T-helper 2 cell treated with Interferon-gamma antibody and Interleukin-4, amounts not matched to agents 5 μg/mL and 100 μg/mL, for 36 hours (primary cell): ENCODE measurements at regions not wholly inside any gene's neighbourhood (a gene's known extent, or its start where the extent isn't known, plus 50 kb on each side); places are given as distances from the start of the nearest gene placed in this dataset.

Experiments
- DNase-seq: peaks from one replicate; pipeline ENCODE4 v3.0.0; 2021; ENCODE audit warnings: low spot score
- H3K27ac Mint-ChIP-seq: one replicate; pipeline ENCODE4 v1.8.0; 2021; ENCODE audit warnings: mild to moderate bottlenecking, mixed read lengths
- H3K27me3 Mint-ChIP-seq: one replicate; pipeline ENCODE4 v1.8.0; 2021; ENCODE audit warnings: low read depth, mixed read lengths
- H3K36me3 Mint-ChIP-seq: one replicate; pipeline ENCODE4 v1.8.0; 2021; ENCODE audit warnings: low read depth, mixed read lengths
- H3K4me1 Mint-ChIP-seq: one replicate; pipeline ENCODE4 v1.8.0; 2021; ENCODE audit warnings: low read depth, mixed read lengths
- H3K4me3 Mint-ChIP-seq: one replicate; pipeline ENCODE4 v1.8.0; 2022; ENCODE audit warnings: mild to moderate bottlenecking, moderate library complexity, mixed read lengths
- H3K9me3 Mint-ChIP-seq: one replicate; pipeline ENCODE4 v1.8.0; 2021; ENCODE audit warnings: mixed read lengths

- Mint-ChIP-seq H3K4me3 (no peak overlapping the region), H3K27me3 (no peaks in the 10 kb centered on the region), H3K27ac (no peak overlapping the region), H3K36me3 (no peaks in the 10 kb centered on the region), H3K9me3 (peaks cover 18% of the 10 kb centered on the region), H3K4me1 (no peaks in the 10 kb centered on the region)
- no peak for DNase-seq
Measured at GRCh38 chr2:79453918-79454317, 58.9 kb upstream of the CTNNA2 start.

GRCh38 chr2:79452651-79453050, 60.2 kb upstream of the CTNNA2 start:
- no peak overlapping the region for H3K4me3 Mint-ChIP-seq
- peaks cover 24% of the 10 kb centered on the region for H3K9me3 Mint-ChIP-seq
- no peaks in the 10 kb centered on the region for H3K27me3 Mint-ChIP-seq
- H3K27ac Mint-ChIP-seq: no peak overlapping the region
- DNase-seq: no peak
- H3K4me1 Mint-ChIP-seq: no peaks in the 10 kb centered on the region
- no peaks in the 10 kb centered on the region for H3K36me3 Mint-ChIP-seq

GRCh38 chr2:79447463-79447862, 65.4 kb upstream of the CTNNA2 start:
- H3K27me3 Mint-ChIP-seq: no peaks in the 10 kb centered on the region
- H3K4me1 Mint-ChIP-seq: no peaks in the 10 kb centered on the region
- no peak overlapping the region for H3K4me3 Mint-ChIP-seq
- no peaks in the 10 kb centered on the region for H3K36me3 Mint-ChIP-seq
- no peak for DNase-seq
- peaks cover 19% of the 10 kb centered on the region for H3K9me3 Mint-ChIP-seq
- H3K27ac Mint-ChIP-seq: no peak overlapping the region

GRCh38 chr2:79446313-79446712, 66.5 kb upstream of the CTNNA2 start:
- Mint-ChIP-seq H3K36me3 (no peaks in the 10 kb centered on the region), H3K4me3 (no peak overlapping the region), H3K27me3 (no peaks in the 10 kb centered on the region), H3K4me1 (no peaks in the 10 kb centered on the region), H3K9me3 (peaks cover 19% of the 10 kb centered on the region), H3K27ac (no peak overlapping the region)
- DNase-seq: no peak

GRCh38 chr2:79437433-79438267, 75.2 kb upstream of the CTNNA2 start:
- H3K27me3 Mint-ChIP-seq: no peaks in the 10 kb centered on the region
- H3K36me3 Mint-ChIP-seq: no peaks in the 10 kb centered on the region
- H3K9me3 Mint-ChIP-seq: peaks cover 13% of the 10 kb centered on the region
- no peak overlapping the region for H3K27ac Mint-ChIP-seq
- H3K4me1 Mint-ChIP-seq: no peaks in the 10 kb centered on the region
- H3K4me3 Mint-ChIP-seq: no peak overlapping the region
- DNase-seq: no peak

- Mint-ChIP-seq H3K27me3 (no peaks in the 10 kb centered on the region), H3K9me3 (peaks cover 13% of the 10 kb centered on the region), H3K27ac (no peak overlapping the region), H3K36me3 (no peaks in the 10 kb centered on the region), H3K4me3 (no peak overlapping the region), H3K4me1 (no peaks in the 10 kb centered on the region)
- DNase-seq: no peak
Measured at GRCh38 chr2:79434362-79434761, 78.5 kb upstream of the CTNNA2 start.

- no peak for DNase-seq
- H3K9me3 Mint-ChIP-seq: peaks cover 14% of the 10 kb centered on the region
- H3K27me3 Mint-ChIP-seq: no peaks in the 10 kb centered on the region
- no peaks in the 10 kb centered on the region for H3K4me1 Mint-ChIP-seq
- H3K4me3 Mint-ChIP-seq: no peak overlapping the region
- H3K36me3 Mint-ChIP-seq: no peaks in the 10 kb centered on the region
- no peak overlapping the region for H3K27ac Mint-ChIP-seq
Measured at GRCh38 chr2:79432731-79433146, 80.1 kb upstream of the CTNNA2 start.

- DNase-seq: no peak
- Mint-ChIP-seq H3K9me3 (peaks cover 16% of the 10 kb centered on the region), H3K4me1 (no peaks in the 10 kb centered on the region), H3K4me3 (no peak overlapping the region), H3K27me3 (no peaks in the 10 kb centered on the region), H3K36me3 (no peaks in the 10 kb centered on the region), H3K27ac (no peak overlapping the region)
Measured at GRCh38 chr2:79428745-79429144, 84.1 kb upstream of the CTNNA2 start.

- DNase-seq: no peak
- Mint-ChIP-seq H3K27me3 (no peaks in the 10 kb centered on the region), H3K4me1 (no peaks in the 10 kb centered on the region), H3K27ac (no peak overlapping the region), H3K9me3 (peaks cover 25% of the 10 kb centered on the region), H3K36me3 (no peaks in the 10 kb centered on the region), H3K4me3 (no peak overlapping the region)
Measured at GRCh38 chr2:79414690-79415089, 98.2 kb upstream of the CTNNA2 start.

- Mint-ChIP-seq H3K36me3 (no peaks in the 10 kb centered on the region), H3K27ac (no peak overlapping the region), H3K27me3 (no peaks in the 10 kb centered on the region), H3K4me1 (no peaks in the 10 kb centered on the region), H3K9me3 (peaks cover 28% of the 10 kb centered on the region), H3K4me3 (no peak overlapping the region)
- DNase-seq: no peak
Measured at GRCh38 chr2:79394485-79394859, 118.4 kb upstream of the CTNNA2 start.

- H3K36me3 Mint-ChIP-seq: no peaks in the 10 kb centered on the region
- peaks cover 28% of the 10 kb centered on the region for H3K9me3 Mint-ChIP-seq
- H3K27ac Mint-ChIP-seq: no peak overlapping the region
- no peak overlapping the region for H3K4me3 Mint-ChIP-seq
- DNase-seq: no peak
- H3K27me3 Mint-ChIP-seq: no peaks in the 10 kb centered on the region
- no peaks in the 10 kb centered on the region for H3K4me1 Mint-ChIP-seq
Measured at GRCh38 chr2:79393806-79394484, 118.9 kb upstream of the CTNNA2 start.

GRCh38 chr2:79393107-79393685, 119.7 kb upstream of the CTNNA2 start:
- no peak for DNase-seq
- Mint-ChIP-seq H3K36me3 (no peaks in the 10 kb centered on the region), H3K9me3 (peaks cover 28% of the 10 kb centered on the region), H3K27ac (no peak overlapping the region), H3K27me3 (no peaks in the 10 kb centered on the region), H3K4me1 (no peaks in the 10 kb centered on the region), H3K4me3 (no peak overlapping the region)

GRCh38 chr2:79389481-79389880, 123.4 kb upstream of the CTNNA2 start:
- Mint-ChIP-seq H3K27ac (no peak overlapping the region), H3K4me1 (no peaks in the 10 kb centered on the region), H3K27me3 (no peaks in the 10 kb centered on the region), H3K36me3 (no peaks in the 10 kb centered on the region), H3K9me3 (peaks cover 47% of the 10 kb centered on the region), H3K4me3 (no peak overlapping the region)
- DNase-seq: no peak

GRCh38 chr2:79388024-79388423, 124.8 kb upstream of the CTNNA2 start:
- H3K36me3 Mint-ChIP-seq: no peaks in the 10 kb centered on the region
- H3K9me3 Mint-ChIP-seq: peaks cover 47% of the 10 kb centered on the region
- no peak for DNase-seq
- H3K4me3 Mint-ChIP-seq: no peak overlapping the region
- no peak overlapping the region for H3K27ac Mint-ChIP-seq
- H3K4me1 Mint-ChIP-seq: no peaks in the 10 kb centered on the region
- H3K27me3 Mint-ChIP-seq: no peaks in the 10 kb centered on the region
